ENCODE measurements at regions not wholly inside any gene's neighbourhood (a gene's known extent, or its start where the extent isn't known, plus 50 kb on each side); places are given as distances from the start of the nearest gene placed in this dataset.

DNA sequence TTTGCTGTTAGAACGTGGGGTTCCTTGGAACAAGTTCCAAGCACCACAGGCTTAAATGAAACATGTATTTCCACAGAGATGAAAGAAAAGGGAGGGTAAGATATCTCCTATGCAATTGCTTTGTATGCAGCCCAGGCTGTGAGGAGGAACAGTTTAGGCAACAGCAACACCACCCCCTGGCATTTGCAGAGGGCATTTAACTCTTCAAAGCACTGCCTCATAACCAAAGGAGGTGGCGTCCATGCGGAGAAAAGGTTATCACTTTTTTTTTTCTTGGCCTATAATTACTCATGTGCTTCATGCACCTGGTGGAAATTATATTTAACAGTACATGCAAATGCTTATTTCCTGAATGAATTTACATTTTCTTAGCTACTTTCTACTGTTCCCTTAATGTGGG, 286.0 kb downstream of the LPIN1 start:
- DNase-seq (no peak), ATAC-seq (no peak)
- 65 to 70% (median 66%) methylated on average over 3 of the region's 3 CpGs for WGBS, 4 donors
- no peak overlapping the region for H3K27ac ChIP-seq
- no peak overlapping the region for H3K4me3 ChIP-seq
- TF ChIP-seq, protein P1, sequence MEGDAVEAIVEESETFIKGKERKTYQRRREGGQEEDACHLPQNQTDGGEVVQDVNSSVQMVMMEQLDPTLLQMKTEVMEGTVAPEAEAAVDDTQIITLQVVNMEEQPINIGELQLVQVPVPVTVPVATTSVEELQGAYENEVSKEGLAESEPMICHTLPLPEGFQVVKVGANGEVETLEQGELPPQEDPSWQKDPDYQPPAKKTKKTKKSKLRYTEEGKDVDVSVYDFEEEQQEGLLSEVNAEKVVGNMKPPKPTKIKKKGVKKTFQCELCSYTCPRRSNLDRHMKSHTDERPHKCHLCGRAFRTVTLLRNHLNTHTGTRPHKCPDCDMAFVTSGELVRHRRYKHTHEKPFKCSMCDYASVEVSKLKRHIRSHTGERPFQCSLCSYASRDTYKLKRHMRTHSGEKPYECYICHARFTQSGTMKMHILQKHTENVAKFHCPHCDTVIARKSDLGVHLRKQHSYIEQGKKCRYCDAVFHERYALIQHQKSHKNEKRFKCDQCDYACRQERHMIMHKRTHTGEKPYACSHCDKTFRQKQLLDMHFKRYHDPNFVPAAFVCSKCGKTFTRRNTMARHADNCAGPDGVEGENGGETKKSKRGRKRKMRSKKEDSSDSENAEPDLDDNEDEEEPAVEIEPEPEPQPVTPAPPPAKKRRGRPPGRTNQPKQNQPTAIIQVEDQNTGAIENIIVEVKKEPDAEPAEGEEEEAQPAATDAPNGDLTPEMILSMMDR (IDR thresholded peaks at IDR 0.05): peak in 1 of 12 donors; percentile 7
- no peak for TF ChIP-seq POLR2A (IDR thresholded peaks at IDR 0.05)
- H3K4me1 ChIP-seq: no peaks in the 10 kb centered on the region
- H3K27me3 ChIP-seq: no peaks in the 10 kb centered on the region
- no peaks in the 10 kb centered on the region for H3K9me3 ChIP-seq
- no peaks in the 10 kb centered on the region for H3K36me3 ChIP-seq
- intact Hi-C loops (cut with DNase I): no loop called here

DNA sequence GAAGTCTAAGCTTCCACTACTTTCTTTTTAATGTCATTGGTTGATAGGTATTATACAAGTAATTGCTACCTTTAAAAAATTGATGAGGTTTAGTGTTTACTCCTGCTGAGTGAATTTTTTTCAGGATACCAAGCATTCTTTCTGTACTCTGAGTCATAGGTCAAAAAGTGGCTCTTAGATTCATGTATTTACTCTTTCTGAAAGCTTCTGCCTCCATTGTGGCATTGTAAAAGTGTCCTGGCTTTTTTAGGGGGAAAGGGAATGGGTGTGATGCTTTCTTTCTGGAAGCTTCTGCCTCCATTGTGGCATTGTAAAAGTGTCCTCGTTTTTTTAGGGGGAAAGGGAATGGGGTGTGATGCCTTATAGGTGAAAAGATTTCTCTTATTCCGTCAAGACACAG, 286.5 kb downstream of the LPIN1 start:
- H3K4me3 ChIP-seq: no peak overlapping the region
- H3K27me3 ChIP-seq: no peaks in the 10 kb centered on the region
- H3K9me3 ChIP-seq: no peaks in the 10 kb centered on the region
- H3K4me1 ChIP-seq: no peaks in the 10 kb centered on the region
- ATAC-seq (no peak), DNase-seq (no peak)
- H3K27ac ChIP-seq: no peak overlapping the region
- TF ChIP-seq, protein P1 (IDR thresholded peaks at IDR 0.05): no peak
- TF ChIP-seq POLR2A (IDR thresholded peaks at IDR 0.05): no peak
- 65 to 77% (median 77%) methylated on average over 2 of the region's 2 CpGs for WGBS, 4 donors
- intact Hi-C loops (cut with DNase I): no loop called here
- H3K36me3 ChIP-seq: no peaks in the 10 kb centered on the region

DNA sequence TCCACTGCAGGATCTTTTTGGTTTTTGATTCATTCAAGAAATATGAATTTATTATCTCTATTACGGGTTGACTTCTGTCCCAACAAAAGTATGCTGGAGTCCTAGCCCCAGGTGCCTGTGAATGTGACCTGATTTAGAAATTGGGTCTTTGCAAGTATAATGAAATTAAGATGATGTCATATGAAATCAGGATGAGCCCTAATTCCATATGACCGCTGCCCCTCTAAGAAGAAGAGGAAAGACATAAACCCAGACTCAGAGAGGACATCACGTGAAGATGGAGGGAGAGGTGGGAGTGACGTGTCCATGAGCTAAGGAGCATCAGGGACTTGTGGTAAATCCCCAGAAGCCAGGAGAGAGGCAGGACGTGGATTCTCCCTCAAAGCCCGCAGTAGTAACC, 287.1 kb downstream of the LPIN1 start:
- Histone ChIP-seq H3K36me3 (no peaks in the 10 kb centered on the region), H3K27me3 (no peaks in the 10 kb centered on the region), H3K27ac (no peak overlapping the region), H3K4me1 (no peaks in the 10 kb centered on the region), H3K9me3 (peaks cover 0 to 2% (median 0%) of the 10 kb centered on the region in 12 donors), H3K4me3 (no peak overlapping the region)
- ATAC-seq (no peak), DNase-seq (no peak)
- TF ChIP-seq POLR2A (IDR thresholded peaks at IDR 0.05): no peak
- TF ChIP-seq, protein P1 (IDR thresholded peaks at IDR 0.05): no peak
- 96 to 97% (median 96%) methylated on average over 6 of the region's 6 CpGs for WGBS, 4 donors
- intact Hi-C loops (cut with DNase I): no loop called here

DNA sequence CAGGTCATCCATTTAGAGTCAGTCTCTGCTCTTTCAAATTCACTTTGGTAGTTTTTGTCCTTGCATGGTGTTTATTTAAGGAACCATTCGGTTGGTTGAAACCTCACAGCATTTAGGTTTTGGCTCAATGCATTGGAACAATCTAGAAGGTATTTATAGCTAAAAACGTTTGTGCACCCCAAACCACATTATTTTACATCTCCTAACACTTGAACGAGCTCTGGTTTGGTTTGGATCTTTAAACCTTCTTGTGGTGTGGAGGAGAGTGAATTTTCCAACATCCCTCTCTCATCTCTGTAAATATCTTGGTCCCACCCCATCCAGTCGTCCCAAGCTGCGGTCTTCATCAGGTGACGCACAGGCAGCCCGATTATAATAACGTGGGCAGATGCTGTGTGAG, 287.9 kb downstream of the LPIN1 start:
- Histone ChIP-seq H3K27ac (no peak overlapping the region), H3K4me1 (no peaks in the 10 kb centered on the region), H3K27me3 (no peaks in the 10 kb centered on the region), H3K4me3 (no peak overlapping the region), H3K36me3 (no peaks in the 10 kb centered on the region), H3K9me3 (peaks cover 0 to 2% (median 0%) of the 10 kb centered on the region in 12 donors)
- ATAC-seq: no peak
- 85 to 93% (median 91%) methylated on average over 8 of the region's 8 CpGs for WGBS, 4 donors
- no peak for DNase-seq
- TF ChIP-seq POLR2A (IDR thresholded peaks at IDR 0.05): no peak
- TF ChIP-seq, protein P1 (IDR thresholded peaks at IDR 0.05): no peak
- intact Hi-C loops (cut with DNase I): no loop called here
